Chondrocyte (in vitro differentiated cells): ENCODE measurements at regions not wholly inside any gene's neighbourhood (a gene's known extent, or its start where the extent isn't known, plus 50 kb on each side); places are given as distances from the start of the nearest gene placed in this dataset.

Source experiments
- DNase-seq: peaks from one replicate; pipeline ENCODE4 v3.0.0; 2021; ENCODE audit warnings: mixed read lengths, low spot score
- H3K27ac Mint-ChIP-seq: one replicate; pipeline ENCODE4 v1.8.0; 2021; ENCODE audit warnings: mild to moderate bottlenecking, moderate library complexity, mixed read lengths; ENCODE audit not compliant: unreplicated experiment
- H3K27me3 Mint-ChIP-seq: 2 replicates; pipeline ENCODE4 v1.8.0; 2021; ENCODE audit warnings: low read depth, mixed read lengths
- H3K36me3 Mint-ChIP-seq: 2 replicates; pipeline ENCODE4 v1.8.0; 2021; ENCODE audit warnings: low read depth, mixed read lengths
- H3K4me1 Mint-ChIP-seq: 2 replicates; pipeline ENCODE4 v1.8.0; 2021; ENCODE audit warnings: low read depth, mild to moderate bottlenecking, mixed read lengths
- H3K4me3 Mint-ChIP-seq: one replicate; pipeline ENCODE4 v1.8.0; 2021; ENCODE audit warnings: mild to moderate bottlenecking, moderate library complexity, mixed read lengths; ENCODE audit not compliant: unreplicated experiment
- H3K9me3 Mint-ChIP-seq: 2 replicates; pipeline ENCODE4 v1.8.0; 2021; ENCODE audit warnings: low read depth, mixed read lengths
- CTCF ChIP-seq: fragments of 200-600 bp; sonication (generic); IDR thresholded peaks from 2 replicates; pipeline ENCODE4 v1.5.0; 2021; ENCODE audit warnings: antibody characterized with exemption, mild to moderate bottlenecking, moderate library complexity

- no peaks in the 10 kb centered on the region for H3K9me3 Mint-ChIP-seq
- H3K36me3 Mint-ChIP-seq: no peaks in the 10 kb centered on the region
- H3K4me3 Mint-ChIP-seq: no peak overlapping the region
- no peak overlapping the region for H3K27ac Mint-ChIP-seq
- H3K4me1 Mint-ChIP-seq: peaks cover 34% of the 10 kb centered on the region
- H3K27me3 Mint-ChIP-seq: no peaks in the 10 kb centered on the region
- no peak for DNase-seq
- no peak for TF ChIP-seq CTCF
These were observed 658.4 kb upstream of the MIR17HG start for GRCh38 chr13:90689111-90689510.

GRCh38 chr13:90690458-90691080 lies 656.9 kb upstream of the MIR17HG start:
- H3K27ac Mint-ChIP-seq: no peak overlapping the region
- no peak for DNase-seq
- TF ChIP-seq CTCF: no peak

GRCh38 chr13:90696254-90696653 lies 651.2 kb upstream of the MIR17HG start:
- Mint-ChIP-seq H3K27me3 (no peaks in the 10 kb centered on the region), H3K36me3 (no peaks in the 10 kb centered on the region), H3K27ac (no peak overlapping the region), H3K9me3 (peaks cover 3% of the 10 kb centered on the region), H3K4me1 (peaks cover 8% of the 10 kb centered on the region), H3K4me3 (no peak overlapping the region)
- DNase-seq: no peak
- TF ChIP-seq CTCF: no peak

More at GRCh38 chr13:90690458-90691080, 656.9 kb upstream of the MIR17HG start:
- no peaks in the 10 kb centered on the region for H3K27me3 Mint-ChIP-seq
- no peaks in the 10 kb centered on the region for H3K36me3 Mint-ChIP-seq
- H3K4me1 Mint-ChIP-seq: peaks cover 28% of the 10 kb centered on the region
- no peak overlapping the region for H3K4me3 Mint-ChIP-seq
- H3K9me3 Mint-ChIP-seq: no peaks in the 10 kb centered on the region

GRCh38 chr13:90696656-90697055 lies 650.8 kb upstream of the MIR17HG start:
- H3K27ac Mint-ChIP-seq: no peak overlapping the region
- DNase-seq: no peak
- no peaks in the 10 kb centered on the region for H3K36me3 Mint-ChIP-seq

GRCh38 chr13:90700340-90700739 lies 647.1 kb upstream of the MIR17HG start:
- Mint-ChIP-seq H3K36me3 (no peaks in the 10 kb centered on the region), H3K4me1 (peaks cover 4% of the 10 kb centered on the region), H3K9me3 (peaks cover 5% of the 10 kb centered on the region), H3K27ac (no peak overlapping the region), H3K27me3 (no peaks in the 10 kb centered on the region), H3K4me3 (no peak overlapping the region)
- no peak for TF ChIP-seq CTCF
- peak; percentile 59 for DNase-seq

More at GRCh38 chr13:90696656-90697055, 650.8 kb upstream of the MIR17HG start:
- H3K27me3 Mint-ChIP-seq: no peaks in the 10 kb centered on the region
- no peak for TF ChIP-seq CTCF
- peaks cover 4% of the 10 kb centered on the region for H3K4me1 Mint-ChIP-seq
- peaks cover 3% of the 10 kb centered on the region for H3K9me3 Mint-ChIP-seq
- no peak overlapping the region for H3K4me3 Mint-ChIP-seq
